DOHH2 (cell line): ENCODE measurements at regions not wholly inside any gene's neighbourhood (a gene's known extent, or its start where the extent isn't known, plus 50 kb on each side); places are given as distances from the start of the nearest gene placed in this dataset.

ENCODE experiments used
- H3F3A ChIP-seq: fragments of 200-600 bp; sonication (generic), shearing (Covaris generic); 2 replicates; pipeline ENCODE4 v1.6.0; 2016; ENCODE audit warnings: antibody characterized with exemption, mild to moderate bottlenecking; ENCODE audit not compliant: control insufficient read depth, insufficient read depth
- H3K27ac ChIP-seq: fragments of 200-600 bp; sonication (generic); 2 replicates; pipeline ENCODE4 v1.5.1; 2014; ENCODE audit warnings: low read depth, mild to moderate bottlenecking, low read length, moderate library complexity
- H3K27me3 ChIP-seq: fragments of 200-600 bp; sonication (generic); 2 replicates; pipeline ENCODE4 v1.6.1; 2014; ENCODE audit warnings: mild to moderate bottlenecking, low read length, mixed read lengths; ENCODE audit not compliant: control insufficient read depth
- H3K36me3 ChIP-seq: fragments of 200-600 bp; sonication (generic); 2 replicates; pipeline ENCODE4 v1.6.1; 2014; ENCODE audit warnings: mild to moderate bottlenecking, low read length, moderate library complexity, mixed read lengths; ENCODE audit not compliant: control insufficient read depth
- H3K4me1 ChIP-seq: fragments of 200-600 bp; sonication (generic); 2 replicates; pipeline ENCODE4 v1.6.1; 2014; ENCODE audit warnings: mild to moderate bottlenecking, low read length, mixed read lengths; ENCODE audit not compliant: control insufficient read depth
- H3K4me2 ChIP-seq: fragments of 200-600 bp; sonication (generic); 2 replicates; pipeline ENCODE4 v1.6.0; 2014; ENCODE audit warnings: mild to moderate bottlenecking, low read length, moderate library complexity
- H3K4me3 ChIP-seq: fragments of 200-600 bp; sonication (generic); 2 replicates; pipeline ENCODE4 v1.5.1; 2014; ENCODE audit warnings: mild to moderate bottlenecking, low read length, mixed read lengths
- H3K79me2 ChIP-seq: fragments of 200-600 bp; sonication (generic); 2 replicates; pipeline ENCODE4 v1.6.1; 2014; ENCODE audit warnings: mild to moderate bottlenecking, low read length, mixed read lengths; ENCODE audit not compliant: control insufficient read depth
- H3K9me2 ChIP-seq: fragments of 200-600 bp; sonication (generic); replicated peaks from 2 replicates; pipeline ENCODE4 v1.6.1; 2014; ENCODE audit warnings: mild to moderate bottlenecking, low read length, mixed read lengths; ENCODE audit not compliant: control insufficient read depth
- H3K9me3 ChIP-seq: fragments of 200-600 bp; sonication (generic); 2 replicates; pipeline ENCODE4 v1.6.1; 2014; ENCODE audit warnings: antibody characterized with exemption, low read length, mixed read lengths; ENCODE audit not compliant: control insufficient read depth, insufficient read depth
- H4K20me1 ChIP-seq: fragments of 200-600 bp; sonication (generic); 2 replicates; pipeline ENCODE4 v1.6.0; 2014; ENCODE audit warnings: low read depth, mild to moderate bottlenecking, antibody characterized with exemption, low read length, moderate library complexity; ENCODE audit not compliant: control insufficient read depth, insufficient read depth
- EZH2phosphoT487 ChIP-seq: fragments of 200-600 bp; sonication (generic); IDR thresholded peaks from 2 replicates; pipeline ENCODE4 v1.6.1; 2017; ENCODE audit warnings: borderline replicate concordance, mild to moderate bottlenecking, antibody characterized with exemption, low read length, moderate library complexity, mixed read lengths
- TF ChIP-seq, protein P1 (sequence below): fragments of 200-600 bp; sonication (generic); IDR thresholded peaks from one replicate; pipeline ENCODE4 v1.5.1; 2014; ENCODE audit warnings: antibody characterized with exemption, mild to moderate bottlenecking, low read depth, low read length; ENCODE audit not compliant: poor library complexity, severe bottlenecking

DNA sequence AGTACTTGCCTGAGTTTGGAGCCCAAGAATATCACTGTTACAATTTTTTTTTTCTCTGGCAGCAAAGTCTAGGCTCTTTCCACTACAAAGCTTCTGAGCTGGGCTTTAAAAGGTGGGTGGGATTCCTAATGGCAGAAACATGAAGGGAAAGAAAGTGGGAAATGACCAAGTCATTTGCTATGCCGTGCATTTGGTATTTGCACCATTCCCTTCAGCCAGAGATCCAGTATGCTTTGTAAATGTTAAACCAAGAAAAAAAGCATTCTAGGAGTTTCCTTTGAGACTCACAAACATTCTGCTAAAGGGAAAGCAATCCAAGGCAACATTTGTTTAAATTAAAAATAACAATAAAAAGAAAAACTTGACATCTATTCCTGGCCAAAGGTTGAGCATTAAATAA lies 451.2 kb downstream of the RAB28 start:
- no peak overlapping the region for H3K4me2 ChIP-seq
- no peaks in the 10 kb centered on the region for H3K27me3 ChIP-seq
- no peaks in the 10 kb centered on the region for H4K20me1 ChIP-seq
- H3K36me3 ChIP-seq: no peaks in the 10 kb centered on the region
- no peaks in the 10 kb centered on the region for H3K9me3 ChIP-seq
- H3K79me2 ChIP-seq: no peaks in the 10 kb centered on the region
- H3K4me3 ChIP-seq: no peak overlapping the region
- H3K27ac ChIP-seq: no peak overlapping the region
- no peaks in the 10 kb centered on the region for H3K9me2 ChIP-seq
- no peaks in the 10 kb centered on the region for H3F3A ChIP-seq
- TF ChIP-seq EZH2phosphoT487: no peak
- TF ChIP-seq, protein P1, sequence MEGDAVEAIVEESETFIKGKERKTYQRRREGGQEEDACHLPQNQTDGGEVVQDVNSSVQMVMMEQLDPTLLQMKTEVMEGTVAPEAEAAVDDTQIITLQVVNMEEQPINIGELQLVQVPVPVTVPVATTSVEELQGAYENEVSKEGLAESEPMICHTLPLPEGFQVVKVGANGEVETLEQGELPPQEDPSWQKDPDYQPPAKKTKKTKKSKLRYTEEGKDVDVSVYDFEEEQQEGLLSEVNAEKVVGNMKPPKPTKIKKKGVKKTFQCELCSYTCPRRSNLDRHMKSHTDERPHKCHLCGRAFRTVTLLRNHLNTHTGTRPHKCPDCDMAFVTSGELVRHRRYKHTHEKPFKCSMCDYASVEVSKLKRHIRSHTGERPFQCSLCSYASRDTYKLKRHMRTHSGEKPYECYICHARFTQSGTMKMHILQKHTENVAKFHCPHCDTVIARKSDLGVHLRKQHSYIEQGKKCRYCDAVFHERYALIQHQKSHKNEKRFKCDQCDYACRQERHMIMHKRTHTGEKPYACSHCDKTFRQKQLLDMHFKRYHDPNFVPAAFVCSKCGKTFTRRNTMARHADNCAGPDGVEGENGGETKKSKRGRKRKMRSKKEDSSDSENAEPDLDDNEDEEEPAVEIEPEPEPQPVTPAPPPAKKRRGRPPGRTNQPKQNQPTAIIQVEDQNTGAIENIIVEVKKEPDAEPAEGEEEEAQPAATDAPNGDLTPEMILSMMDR: no peak
- no peaks in the 10 kb centered on the region for H3K4me1 ChIP-seq

DNA sequence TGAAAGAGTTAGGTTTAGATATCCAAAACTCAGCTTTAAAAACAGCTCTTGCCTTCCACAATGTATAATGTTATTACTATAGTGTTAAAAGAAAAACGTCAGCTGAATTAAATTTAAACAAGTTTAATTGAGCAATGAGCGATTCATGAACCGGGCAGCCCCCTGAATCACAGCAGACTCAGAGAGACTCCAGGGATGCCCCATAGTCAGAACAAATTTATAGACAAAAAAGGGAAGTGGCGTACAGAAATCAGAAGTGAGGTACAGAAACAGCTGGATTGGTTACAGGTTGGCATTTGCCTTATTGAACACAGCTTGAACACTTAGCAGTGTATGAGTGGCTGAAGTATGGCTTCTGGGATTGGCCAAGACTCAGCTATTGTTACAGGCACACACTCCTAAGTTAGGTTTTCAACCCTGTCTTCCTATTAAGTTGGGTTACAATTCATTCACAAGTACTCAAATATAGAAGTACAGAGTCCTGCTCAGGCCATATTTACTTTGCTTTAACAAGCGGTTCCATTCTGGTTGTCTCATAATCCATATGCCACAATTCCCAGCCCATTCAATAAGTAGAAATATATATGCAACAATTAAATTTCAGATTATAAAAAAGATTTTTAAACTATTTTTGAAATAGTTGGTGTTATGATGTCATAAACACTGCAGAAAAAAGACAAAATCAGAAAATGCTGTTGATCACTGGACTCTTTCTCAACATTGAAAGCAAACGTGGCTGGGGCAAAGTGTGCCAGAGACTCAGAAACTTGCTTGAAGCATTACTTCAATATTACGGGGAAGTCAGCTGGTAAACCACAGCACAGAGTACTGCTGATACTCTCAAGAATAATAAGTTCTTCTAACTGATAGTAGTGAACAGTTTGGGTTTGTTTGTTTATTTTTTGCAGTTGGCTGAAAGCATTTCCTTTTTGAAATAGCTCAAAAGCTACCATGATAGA lies 459.7 kb downstream of the RAB28 start:
- no peaks in the 10 kb centered on the region for H3K9me2 ChIP-seq
- no peaks in the 10 kb centered on the region for H3K4me1 ChIP-seq
- no peaks in the 10 kb centered on the region for H3K9me3 ChIP-seq
- H3K36me3 ChIP-seq: no peaks in the 10 kb centered on the region
- TF ChIP-seq EZH2phosphoT487: no peak
- TF ChIP-seq, protein P1: no peak
- H3K4me2 ChIP-seq: no peak overlapping the region
- H3K27ac ChIP-seq: no peak overlapping the region
- no peaks in the 10 kb centered on the region for H3K27me3 ChIP-seq
- H3F3A ChIP-seq: no peaks in the 10 kb centered on the region
- H3K79me2 ChIP-seq: no peaks in the 10 kb centered on the region
- H3K4me3 ChIP-seq: no peak overlapping the region
- no peaks in the 10 kb centered on the region for H4K20me1 ChIP-seq

DNA sequence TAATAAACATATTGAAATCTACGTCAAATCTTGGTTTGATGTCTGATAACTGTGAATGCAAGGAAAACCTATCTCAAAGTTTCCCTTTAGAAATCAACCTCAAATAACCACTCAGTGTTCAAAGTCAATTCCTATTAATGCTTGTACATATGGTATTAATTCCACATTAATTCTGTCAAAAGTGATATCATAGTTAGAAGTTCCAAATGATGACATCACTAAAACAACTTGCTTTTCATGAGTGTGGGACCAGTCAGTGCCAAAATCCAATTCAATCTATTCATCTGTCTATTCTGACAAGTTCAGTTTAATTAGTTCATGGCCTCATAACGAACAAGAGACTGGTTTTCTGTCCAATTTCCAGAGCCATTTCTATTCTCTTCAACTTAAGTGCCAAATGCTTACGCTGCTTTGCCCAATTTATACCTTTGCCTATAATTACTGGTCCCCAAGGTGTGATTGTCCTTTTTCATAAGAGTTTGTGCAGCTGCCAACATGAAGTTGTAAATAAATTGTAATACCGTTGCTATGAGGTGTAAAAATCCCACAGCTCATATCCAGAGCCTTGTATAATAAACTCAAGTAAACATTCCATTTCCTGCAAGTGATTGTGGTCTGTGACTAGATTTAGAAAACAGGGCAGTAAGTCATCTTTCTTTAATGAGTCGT lies 476.2 kb downstream of the RAB28 start:
- no peak for TF ChIP-seq EZH2phosphoT487
- TF ChIP-seq, protein P1: no peak
- no peaks in the 10 kb centered on the region for H3K4me1 ChIP-seq
- no peaks in the 10 kb centered on the region for H3K9me3 ChIP-seq
- no peaks in the 10 kb centered on the region for H3F3A ChIP-seq
- no peaks in the 10 kb centered on the region for H4K20me1 ChIP-seq
- H3K4me3 ChIP-seq: no peak overlapping the region
- no peak overlapping the region for H3K4me2 ChIP-seq
- H3K9me2 ChIP-seq: no peaks in the 10 kb centered on the region
- no peaks in the 10 kb centered on the region for H3K36me3 ChIP-seq
- H3K27me3 ChIP-seq: no peaks in the 10 kb centered on the region
- no peak overlapping the region for H3K27ac ChIP-seq
- H3K79me2 ChIP-seq: no peaks in the 10 kb centered on the region
